Progenitor cell of endocrine pancreas (in vitro differentiated cells): ENCODE measurements at regions not wholly inside any gene's neighbourhood (a gene's known extent, or its start where the extent isn't known, plus 50 kb on each side); places are given as distances from the start of the nearest gene placed in this dataset.
"Not testable (repeated sequence)": the region's sequence is repeated elsewhere in the genome, so short reads cannot be mapped to it uniquely, and the experiment has no call there.

ENCODE experiments used
- DNase-seq: peaks from one replicate; pipeline ENCODE4 v3.0.0; 2021; ENCODE audit warnings: low spot score; ENCODE audit not compliant: unreplicated experiment
- H3K27ac Mint-ChIP-seq: 2 replicates; pipeline ENCODE4 v1.8.0; 2021; ENCODE audit warnings: mild to moderate bottlenecking, moderate library complexity, mixed read lengths
- H3K27me3 Mint-ChIP-seq: 2 replicates; pipeline ENCODE4 v1.8.0; 2021; ENCODE audit warnings: mixed read lengths
- H3K36me3 Mint-ChIP-seq: 2 replicates; pipeline ENCODE4 v1.8.0; 2022; ENCODE audit warnings: mixed read lengths; ENCODE audit not compliant: insufficient read depth
- H3K4me1 Mint-ChIP-seq: 2 replicates; pipeline ENCODE4 v1.8.0; 2021; ENCODE audit warnings: low read depth, mixed read lengths
- H3K4me3 Mint-ChIP-seq: 2 replicates; pipeline ENCODE4 v1.8.0; 2021; ENCODE audit warnings: low read depth, mild to moderate bottlenecking, moderate library complexity, mixed read lengths
- H3K9me3 Mint-ChIP-seq: 2 replicates; pipeline ENCODE4 v1.8.0; 2021; ENCODE audit warnings: low read depth, mixed read lengths
- CTCF ChIP-seq: fragments of 200-600 bp; sonication (generic); IDR thresholded peaks from one replicate; pipeline ENCODE4 v1.5.0; 2021; ENCODE audit warnings: antibody characterized with exemption, mild to moderate bottlenecking; ENCODE audit not compliant: unreplicated experiment

GRCh38 chr10:131833446-131834080 lies 67.2 kb upstream of the PPP2R2D start:
- TF ChIP-seq CTCF: no peak
- H3K9me3 Mint-ChIP-seq: no peaks in the 10 kb centered on the region
- no peak overlapping the region for H3K4me3 Mint-ChIP-seq
- no peak overlapping the region for H3K27ac Mint-ChIP-seq
- H3K27me3 Mint-ChIP-seq: peaks cover 3% of the 10 kb centered on the region
- no peaks in the 10 kb centered on the region for H3K4me1 Mint-ChIP-seq
- DNase-seq: no peak
- H3K36me3 Mint-ChIP-seq: no peaks in the 10 kb centered on the region

- Mint-ChIP-seq H3K9me3 (no peaks in the 10 kb centered on the region), H3K36me3 (no peaks in the 10 kb centered on the region), H3K27ac (no peak overlapping the region), H3K4me3 (no peak overlapping the region), H3K4me1 (no peaks in the 10 kb centered on the region), H3K27me3 (no peaks in the 10 kb centered on the region)
- no peak for DNase-seq
- no peak for TF ChIP-seq CTCF
These were observed 66.5 kb upstream of the PPP2R2D start for GRCh38 chr10:131834152-131834810.

DNA sequence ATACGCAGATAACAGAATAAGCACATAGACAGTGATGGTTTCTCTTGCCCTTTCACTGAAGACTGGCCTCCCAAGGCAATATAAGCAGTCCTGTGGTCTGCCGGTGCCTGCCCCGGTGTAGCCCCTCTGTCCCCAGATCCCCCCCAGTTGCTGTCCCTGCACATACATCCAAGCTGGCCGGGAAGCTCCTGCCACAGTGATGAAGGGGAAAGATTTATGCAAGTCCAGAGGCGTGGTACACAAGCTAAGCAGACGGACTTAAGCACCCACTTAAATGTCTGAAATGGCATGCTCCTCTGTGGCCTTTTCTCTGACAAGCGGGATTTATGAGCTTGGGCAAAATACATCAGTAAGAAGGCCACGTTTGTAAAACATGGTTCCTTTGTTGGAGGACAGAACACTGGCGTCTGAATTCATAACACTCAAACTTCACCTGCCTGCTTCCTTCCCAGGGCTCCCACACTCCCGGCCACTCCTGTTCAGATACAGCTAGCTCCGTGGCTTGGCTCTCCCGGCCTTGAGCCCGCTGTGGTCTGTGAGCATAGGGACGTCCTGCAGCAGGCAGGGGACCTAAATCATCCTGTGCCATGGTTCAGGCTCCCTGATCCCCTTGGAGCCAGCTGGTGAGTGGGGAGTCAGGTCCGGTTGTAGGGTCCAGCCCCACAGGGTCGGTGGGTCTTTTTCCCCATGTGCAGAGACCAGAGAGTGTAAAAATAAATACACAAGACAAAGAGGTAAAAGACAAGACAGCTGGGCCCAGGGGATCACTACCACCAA lies 61.7 kb upstream of the PPP2R2D start:
- H3K4me1 Mint-ChIP-seq: no peaks in the 10 kb centered on the region
- H3K36me3 Mint-ChIP-seq: no peaks in the 10 kb centered on the region
- no peaks in the 10 kb centered on the region for H3K27me3 Mint-ChIP-seq
- no peak for TF ChIP-seq CTCF
- H3K4me3 Mint-ChIP-seq: no peak overlapping the region
- H3K27ac Mint-ChIP-seq: no peak overlapping the region
- no peaks in the 10 kb centered on the region for H3K9me3 Mint-ChIP-seq
- no peak for DNase-seq

GRCh38 chr10:131839880-131840787 lies 60.7 kb upstream of the PPP2R2D start:
- H3K27ac Mint-ChIP-seq, H3K27me3 Mint-ChIP-seq, H3K4me1 Mint-ChIP-seq, H3K4me3 Mint-ChIP-seq, H3K9me3 Mint-ChIP-seq, DNase-seq, H3K36me3 Mint-ChIP-seq: not testable (repeated sequence)
- TF ChIP-seq CTCF: peak; percentile 51

- Mint-ChIP-seq H3K9me3 (no peaks in the 10 kb centered on the region), H3K27ac (no peak overlapping the region), H3K36me3 (no peaks in the 10 kb centered on the region), H3K4me3 (no peak overlapping the region), H3K27me3 (no peaks in the 10 kb centered on the region), H3K4me1 (no peaks in the 10 kb centered on the region)
- DNase-seq: no peak
- no peak for TF ChIP-seq CTCF
These were observed 60.1 kb upstream of the PPP2R2D start for GRCh38 chr10:131840788-131841118.
